Nephron progenitor cell (in vitro differentiated cells): ENCODE measurements at regions not wholly inside any gene's neighbourhood (a gene's known extent, or its start where the extent isn't known, plus 50 kb on each side); places are given as distances from the start of the nearest gene placed in this dataset.

Experiments used
- DNase-seq: peaks from one replicate; pipeline ENCODE4 v3.0.0; 2021
- H3K27ac Mint-ChIP-seq: 2 replicates; pipeline ENCODE4 v1.8.0; 2021; ENCODE audit warnings: mild to moderate bottlenecking, moderate library complexity, mixed read lengths
- H3K27me3 Mint-ChIP-seq: 2 replicates; pipeline ENCODE4 v1.8.0; 2021; ENCODE audit warnings: mild to moderate bottlenecking, low read depth, mixed read lengths; ENCODE audit not compliant: poor library complexity
- H3K36me3 Mint-ChIP-seq: 2 replicates; pipeline ENCODE4 v1.8.0; 2021; ENCODE audit warnings: low read depth, mixed read lengths
- H3K4me1 Mint-ChIP-seq: 2 replicates; pipeline ENCODE4 v1.8.0; 2021; ENCODE audit warnings: mixed read lengths
- H3K4me3 Mint-ChIP-seq: 2 replicates; pipeline ENCODE4 v1.8.0; 2021; ENCODE audit warnings: mild to moderate bottlenecking, moderate library complexity, mixed read lengths
- H3K9me3 Mint-ChIP-seq: 2 replicates; pipeline ENCODE4 v1.8.0; 2021; ENCODE audit warnings: mild to moderate bottlenecking, moderate library complexity, mixed read lengths
- TF ChIP-seq, protein P1 (sequence below): fragments of 200-600 bp; sonication (generic); IDR thresholded peaks from 2 replicates; pipeline ENCODE4 v1.5.0; 2021; ENCODE audit warnings: antibody characterized with exemption

DNA sequence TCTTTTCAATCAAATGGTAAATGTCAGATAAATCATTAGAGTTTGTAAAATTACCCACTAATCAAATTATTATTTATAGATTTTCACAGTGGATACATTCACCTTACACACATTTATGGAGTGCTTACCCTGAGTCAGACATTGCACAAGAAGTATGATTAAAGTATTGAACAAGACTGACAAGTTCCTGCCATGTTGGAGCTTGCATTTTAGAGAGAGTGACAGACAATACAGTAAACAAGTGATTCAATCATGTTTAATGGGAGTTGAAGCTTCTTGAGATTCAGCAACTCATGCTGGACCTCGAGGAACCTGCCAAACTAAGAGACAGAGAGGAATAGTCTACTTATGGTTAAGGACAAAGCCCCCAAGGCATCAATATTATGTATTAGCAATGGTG, 487.8 kb downstream of the PCDH17 start:
- H3K9me3 Mint-ChIP-seq, result peaks cover 15% of the 10 kb centered on the region
- H3K27me3 Mint-ChIP-seq, result no peaks in the 10 kb centered on the region
- DNase-seq, result no peak
- H3K4me1 Mint-ChIP-seq, result peaks cover 5% of the 10 kb centered on the region
- H3K27ac Mint-ChIP-seq, result no peak overlapping the region
- H3K36me3 Mint-ChIP-seq, result no peaks in the 10 kb centered on the region
- TF ChIP-seq, protein P1, sequence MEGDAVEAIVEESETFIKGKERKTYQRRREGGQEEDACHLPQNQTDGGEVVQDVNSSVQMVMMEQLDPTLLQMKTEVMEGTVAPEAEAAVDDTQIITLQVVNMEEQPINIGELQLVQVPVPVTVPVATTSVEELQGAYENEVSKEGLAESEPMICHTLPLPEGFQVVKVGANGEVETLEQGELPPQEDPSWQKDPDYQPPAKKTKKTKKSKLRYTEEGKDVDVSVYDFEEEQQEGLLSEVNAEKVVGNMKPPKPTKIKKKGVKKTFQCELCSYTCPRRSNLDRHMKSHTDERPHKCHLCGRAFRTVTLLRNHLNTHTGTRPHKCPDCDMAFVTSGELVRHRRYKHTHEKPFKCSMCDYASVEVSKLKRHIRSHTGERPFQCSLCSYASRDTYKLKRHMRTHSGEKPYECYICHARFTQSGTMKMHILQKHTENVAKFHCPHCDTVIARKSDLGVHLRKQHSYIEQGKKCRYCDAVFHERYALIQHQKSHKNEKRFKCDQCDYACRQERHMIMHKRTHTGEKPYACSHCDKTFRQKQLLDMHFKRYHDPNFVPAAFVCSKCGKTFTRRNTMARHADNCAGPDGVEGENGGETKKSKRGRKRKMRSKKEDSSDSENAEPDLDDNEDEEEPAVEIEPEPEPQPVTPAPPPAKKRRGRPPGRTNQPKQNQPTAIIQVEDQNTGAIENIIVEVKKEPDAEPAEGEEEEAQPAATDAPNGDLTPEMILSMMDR, result no peak
- H3K4me3 Mint-ChIP-seq, result no peak overlapping the region

DNA sequence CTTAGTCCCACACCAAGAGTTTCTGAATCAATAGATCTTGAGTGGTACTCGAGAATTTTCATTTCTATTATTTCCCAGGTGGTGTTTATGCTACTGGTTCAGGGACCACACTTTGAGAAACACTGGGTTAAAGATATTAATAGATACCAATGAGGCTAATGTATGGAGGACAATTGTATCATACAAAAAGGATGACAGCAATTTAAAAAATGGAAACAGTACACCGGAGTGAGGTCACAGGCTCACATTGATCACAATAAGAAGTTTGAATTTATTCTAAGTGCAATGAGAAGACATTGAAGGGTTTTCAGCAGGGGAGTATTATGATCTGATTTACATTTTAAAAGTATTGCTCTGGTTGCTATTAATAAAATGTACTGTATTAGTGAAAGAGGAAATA, 488.3 kb downstream of the PCDH17 start:
- Mint-ChIP-seq H3K4me1 (peaks cover 5% of the 10 kb centered on the region), H3K27me3 (no peaks in the 10 kb centered on the region), H3K4me3 (no peak overlapping the region), H3K27ac (no peak overlapping the region), H3K9me3 (peaks cover 15% of the 10 kb centered on the region), H3K36me3 (no peaks in the 10 kb centered on the region)
- no peak for DNase-seq
- TF ChIP-seq, protein P1, result no peak

DNA sequence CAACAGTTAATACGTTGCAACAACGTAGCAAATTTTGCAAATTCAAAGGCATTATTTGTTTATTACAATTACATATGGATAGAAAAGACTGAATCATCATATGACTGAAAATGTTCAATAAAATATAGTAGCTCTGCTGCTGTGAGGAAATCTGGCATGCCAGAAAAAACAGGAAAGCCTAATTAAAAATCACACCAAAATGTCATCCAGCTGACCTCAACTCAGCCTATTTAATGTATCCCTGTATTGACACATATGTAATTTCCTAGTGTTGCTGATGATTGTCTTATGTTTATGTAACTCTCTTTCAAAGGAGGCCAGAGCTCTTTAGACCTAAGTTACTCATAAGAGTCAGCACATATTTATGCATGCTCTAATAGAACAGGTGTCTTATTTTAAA, 495.0 kb downstream of the PCDH17 start:
- no peaks in the 10 kb centered on the region for H3K4me1 Mint-ChIP-seq
- H3K27ac Mint-ChIP-seq, result no peak overlapping the region
- TF ChIP-seq, protein P1, result no peak
- peaks cover 6% of the 10 kb centered on the region for H3K36me3 Mint-ChIP-seq
- peaks cover 28% of the 10 kb centered on the region for H3K9me3 Mint-ChIP-seq
- H3K27me3 Mint-ChIP-seq, result no peaks in the 10 kb centered on the region
- no peak overlapping the region for H3K4me3 Mint-ChIP-seq
- DNase-seq, result no peak

DNA sequence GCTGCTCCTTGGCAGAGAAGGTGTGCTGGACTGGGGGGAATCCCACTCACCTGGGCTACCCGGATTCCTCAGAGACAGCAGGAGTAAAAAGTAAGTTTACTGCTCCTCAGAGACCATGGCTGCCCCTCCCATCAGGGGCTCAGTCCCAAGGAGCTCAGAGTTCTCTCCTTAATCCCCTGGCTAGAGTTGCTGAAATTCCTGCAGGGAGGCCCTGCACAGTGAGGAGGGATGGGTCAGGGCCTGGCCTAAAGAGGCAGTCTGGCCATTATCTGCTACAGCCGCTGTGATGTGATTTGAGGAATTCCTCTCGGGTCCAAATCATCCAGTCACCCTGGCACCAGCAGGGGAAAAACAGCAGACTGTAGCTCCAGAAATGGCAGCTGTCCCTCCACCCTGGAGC, 502.5 kb downstream of the PCDH17 start:
- H3K4me3 Mint-ChIP-seq, result no peak overlapping the region
- peaks cover 42% of the 10 kb centered on the region for H3K9me3 Mint-ChIP-seq
- H3K27ac Mint-ChIP-seq, result no peak overlapping the region
- DNase-seq, result no peak
- no peaks in the 10 kb centered on the region for H3K27me3 Mint-ChIP-seq
- no peaks in the 10 kb centered on the region for H3K4me1 Mint-ChIP-seq
- peaks cover 10% of the 10 kb centered on the region for H3K36me3 Mint-ChIP-seq
- TF ChIP-seq, protein P1, result no peak

DNA sequence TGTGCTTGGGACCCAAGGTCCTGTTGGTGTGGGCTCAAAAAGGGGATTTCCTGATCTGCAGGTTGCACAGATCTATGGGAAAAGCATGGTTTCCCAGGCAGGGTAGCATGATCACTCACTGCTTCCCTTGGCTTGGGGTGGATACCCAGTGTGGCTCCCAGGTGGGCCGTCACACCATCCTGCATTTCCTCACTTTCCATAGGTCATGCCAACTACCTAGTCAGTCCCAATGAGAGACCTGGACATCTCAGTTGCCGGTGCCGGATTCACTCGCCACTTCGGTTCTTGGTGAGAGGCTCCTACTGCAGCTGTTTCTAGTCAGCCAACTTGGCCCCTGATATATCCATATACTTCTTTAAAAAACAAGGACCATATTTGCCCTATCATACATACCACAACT, 503.0 kb downstream of the PCDH17 start:
- Mint-ChIP-seq H3K9me3 (peaks cover 37% of the 10 kb centered on the region), H3K4me1 (no peaks in the 10 kb centered on the region), H3K27me3 (no peaks in the 10 kb centered on the region), H3K4me3 (no peak overlapping the region), H3K36me3 (peaks cover 10% of the 10 kb centered on the region), H3K27ac (no peak overlapping the region)
- DNase-seq, result no peak
- TF ChIP-seq, protein P1, result no peak

DNA sequence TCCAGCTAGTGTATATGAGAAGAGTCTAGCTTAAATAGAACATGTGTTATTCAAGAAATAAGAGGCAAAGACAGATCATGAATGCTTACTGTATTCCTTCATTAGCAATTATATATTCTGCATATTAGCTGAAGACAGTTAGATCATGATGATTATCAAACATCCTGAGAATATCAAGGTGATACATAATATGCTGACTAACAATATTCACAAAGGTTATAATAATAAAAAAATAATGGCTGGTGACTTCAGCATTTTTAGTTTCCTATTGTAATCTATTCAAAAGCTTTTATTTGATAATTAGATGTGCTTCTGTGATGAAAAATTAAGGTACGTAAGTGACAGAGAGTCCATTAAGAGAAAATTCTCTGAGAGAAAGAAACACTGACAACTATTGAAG, 511.4 kb downstream of the PCDH17 start:
- H3K9me3 Mint-ChIP-seq, result peaks cover 10% of the 10 kb centered on the region
- no peak for DNase-seq
- H3K4me1 Mint-ChIP-seq, result no peaks in the 10 kb centered on the region
- no peak overlapping the region for H3K27ac Mint-ChIP-seq
- no peak overlapping the region for H3K4me3 Mint-ChIP-seq
- TF ChIP-seq, protein P1, result no peak
- H3K27me3 Mint-ChIP-seq, result no peaks in the 10 kb centered on the region
- H3K36me3 Mint-ChIP-seq, result peaks cover 11% of the 10 kb centered on the region
